Activated naive CD8-positive, alpha-beta T cell treated with anti-CD3 and anti-CD28 coated beads, Interleukin-2, amount 50 U/mL, for 16 hours (primary cell): ENCODE measurements at regions not wholly inside any gene's neighbourhood (a gene's known extent, or its start where the extent isn't known, plus 50 kb on each side); places are given as distances from the start of the nearest gene placed in this dataset.
"Not testable (repeated sequence)": the region's sequence is repeated elsewhere in the genome, so short reads cannot be mapped to it uniquely, and the experiment has no call there.

Experiments
- DNase-seq: peaks from one replicate; pipeline ENCODE4 v3.0.0-alpha.2; 2020; ENCODE audit warnings: low read depth, low spot score

DNA sequence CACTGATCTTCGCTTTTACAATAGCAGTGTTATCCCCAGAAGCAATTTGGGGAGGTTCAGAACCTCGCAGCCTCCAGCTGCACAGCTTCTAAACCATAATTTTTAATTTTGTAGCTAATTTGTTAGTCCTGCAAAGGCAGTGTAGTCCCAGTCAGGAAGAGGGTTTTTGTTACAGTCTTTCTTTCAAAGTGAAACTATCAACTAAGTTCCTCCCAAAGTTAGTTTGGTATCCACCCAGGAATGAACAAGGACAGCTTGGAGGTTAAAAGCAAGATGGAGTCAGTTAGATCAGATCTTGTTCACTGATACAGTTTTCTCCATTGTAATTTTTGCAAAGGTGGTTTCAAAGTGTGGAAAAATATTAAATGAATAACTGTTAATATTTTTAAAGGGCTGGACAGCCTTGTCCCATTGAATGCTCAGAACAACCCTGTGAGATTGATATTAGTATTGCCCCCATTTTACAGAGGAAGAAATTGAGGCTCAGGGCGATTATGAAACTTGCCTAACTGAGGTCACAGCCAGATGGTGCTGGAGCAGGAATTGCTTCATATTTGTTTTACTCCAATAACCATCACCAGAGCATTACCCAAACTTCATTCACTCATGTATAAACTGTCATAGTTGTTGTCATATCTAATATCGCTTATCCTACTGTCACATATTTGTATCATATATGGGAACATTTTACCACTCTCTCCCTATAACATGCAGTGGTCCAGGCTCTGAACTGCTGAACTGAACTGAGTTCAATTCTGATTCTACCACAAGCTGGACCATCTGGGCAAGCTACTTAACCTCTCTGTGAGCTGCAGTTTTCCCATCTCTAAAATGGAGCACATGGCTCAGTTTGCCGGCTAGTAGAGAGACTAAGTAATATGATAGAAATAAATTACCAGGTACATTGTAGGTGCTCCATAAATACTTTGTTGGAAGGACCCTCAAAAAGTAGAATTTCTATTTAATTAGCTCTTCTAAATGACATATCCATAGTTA, 213.8 kb downstream of the BCAS1 start:
- no peak for DNase-seq

DNA sequence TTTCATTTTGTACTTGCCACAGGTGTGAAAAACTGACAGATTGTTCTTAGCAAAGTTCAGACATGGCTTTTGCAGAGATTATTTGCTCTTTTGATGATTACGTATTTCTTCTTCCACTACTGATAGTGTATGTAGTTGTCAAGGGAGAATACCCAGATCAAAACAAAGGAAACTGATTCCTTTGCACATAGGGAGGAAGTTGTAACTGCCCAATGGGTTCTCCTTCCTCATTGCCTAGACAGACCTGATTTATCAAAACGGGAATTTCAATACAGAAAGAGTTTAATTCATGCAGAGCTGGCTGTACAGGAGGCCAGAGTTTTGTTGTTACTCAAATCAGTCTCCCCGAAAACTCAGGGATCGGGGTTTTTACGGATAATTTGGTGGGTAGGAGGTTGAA, 214.7 kb downstream of the BCAS1 start:
- no peak for DNase-seq

DNA sequence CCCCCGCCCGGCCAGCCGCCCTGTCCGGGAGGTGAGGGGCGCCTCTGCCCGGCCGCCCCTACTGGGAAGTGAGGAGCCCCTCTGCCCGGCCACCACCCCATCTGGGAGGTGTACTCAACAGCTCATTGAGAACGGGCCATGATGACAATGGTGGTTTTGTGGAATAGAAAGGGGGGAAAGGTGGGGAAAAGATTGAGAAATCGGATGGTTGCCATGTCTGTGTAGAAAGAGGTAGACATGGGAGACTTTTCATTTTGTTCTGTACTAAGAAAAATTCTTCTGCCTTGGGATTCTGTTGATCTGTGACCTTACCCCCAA, 215.8 kb downstream of the BCAS1 start:
- not testable (repeated sequence) for DNase-seq

DNA sequence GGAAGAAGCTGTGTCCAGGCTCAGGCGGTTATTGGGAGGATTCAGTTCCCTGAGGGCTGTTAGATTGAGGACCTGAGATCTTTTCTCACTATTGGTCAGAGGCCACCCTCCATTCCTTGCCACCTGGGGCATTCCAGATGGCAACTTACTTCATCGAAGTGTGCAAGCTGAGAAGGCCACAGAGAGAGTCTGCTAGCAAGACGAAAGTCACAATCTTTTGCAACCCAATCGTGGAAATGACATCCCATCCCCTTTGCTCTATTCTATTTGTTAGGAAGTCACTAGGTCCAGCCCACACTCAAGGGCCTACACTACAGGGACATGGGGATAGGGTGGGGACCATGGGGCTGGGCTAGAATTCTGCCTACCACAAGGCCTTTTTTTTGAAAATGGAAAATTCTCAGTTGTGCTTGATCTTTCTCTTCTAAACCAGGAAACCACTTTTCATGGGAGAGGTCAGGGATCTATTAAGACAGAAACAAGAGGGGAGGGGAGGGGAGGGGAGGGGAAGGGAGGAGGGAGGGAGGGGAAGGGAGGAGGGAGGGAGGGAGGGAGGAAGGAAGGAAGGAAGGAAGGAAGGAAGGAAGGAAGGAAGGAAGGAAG, 217.2 kb downstream of the BCAS1 start:
- DNase-seq, result no peak

DNA sequence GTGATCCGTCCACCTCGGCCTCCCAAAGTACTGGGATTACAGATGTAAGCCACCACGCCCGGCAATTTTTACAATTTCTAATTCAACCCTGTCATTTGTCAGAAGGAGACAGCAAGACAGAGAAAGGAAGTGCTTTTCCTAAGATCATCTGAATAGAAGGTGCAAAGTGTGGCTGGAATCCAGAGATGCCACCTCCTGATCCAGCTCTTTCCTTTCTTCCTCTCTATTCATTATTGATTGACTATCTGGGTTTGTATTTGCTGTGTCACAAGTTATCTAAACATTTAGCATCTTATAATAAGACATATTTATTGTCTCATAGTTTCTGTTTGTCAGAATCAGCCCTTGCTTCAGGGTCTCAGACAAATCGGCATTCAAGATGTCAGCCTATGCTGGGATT, 217.7 kb downstream of the BCAS1 start:
- DNase-seq, result no peak

DNA sequence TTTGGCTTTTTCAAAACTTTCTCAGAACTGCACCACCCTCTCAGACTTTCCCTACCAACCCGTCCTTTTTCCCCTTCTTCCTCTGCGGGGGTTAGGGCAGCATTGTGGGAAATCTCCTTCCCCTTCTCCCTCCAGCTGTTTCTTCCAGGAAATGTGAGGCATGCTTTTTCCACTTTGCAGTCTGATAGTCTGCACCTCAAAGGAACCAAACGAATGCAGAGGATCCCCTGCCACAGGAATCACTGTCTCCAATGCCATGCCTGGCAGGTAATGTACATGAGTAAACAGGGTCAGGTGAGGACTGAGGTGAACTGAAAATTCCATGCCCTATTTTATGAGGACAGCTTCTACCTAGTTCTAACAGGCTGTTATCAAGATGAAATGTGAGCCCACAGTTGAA, 218.4 kb downstream of the BCAS1 start:
- DNase-seq, result no peak

DNA sequence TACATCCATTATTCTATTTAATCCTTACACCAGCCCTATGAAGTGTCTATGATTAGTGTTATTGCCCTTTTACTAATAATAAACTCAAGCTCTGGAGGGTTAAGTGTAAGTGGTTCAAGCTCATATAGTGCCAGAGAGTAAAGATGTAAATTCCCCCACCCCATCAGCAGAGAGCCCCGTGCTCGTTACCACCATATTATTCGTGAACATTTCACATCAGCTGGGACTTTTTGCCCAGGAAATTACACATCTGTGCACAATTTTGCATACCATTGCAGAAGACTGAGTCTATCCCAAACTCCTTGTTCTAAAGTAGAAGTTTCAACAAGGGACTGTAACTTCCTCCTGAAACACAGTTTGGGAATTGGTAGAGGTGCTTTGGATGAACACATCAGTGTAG, 220.1 kb downstream of the BCAS1 start:
- no peak for DNase-seq

DNA sequence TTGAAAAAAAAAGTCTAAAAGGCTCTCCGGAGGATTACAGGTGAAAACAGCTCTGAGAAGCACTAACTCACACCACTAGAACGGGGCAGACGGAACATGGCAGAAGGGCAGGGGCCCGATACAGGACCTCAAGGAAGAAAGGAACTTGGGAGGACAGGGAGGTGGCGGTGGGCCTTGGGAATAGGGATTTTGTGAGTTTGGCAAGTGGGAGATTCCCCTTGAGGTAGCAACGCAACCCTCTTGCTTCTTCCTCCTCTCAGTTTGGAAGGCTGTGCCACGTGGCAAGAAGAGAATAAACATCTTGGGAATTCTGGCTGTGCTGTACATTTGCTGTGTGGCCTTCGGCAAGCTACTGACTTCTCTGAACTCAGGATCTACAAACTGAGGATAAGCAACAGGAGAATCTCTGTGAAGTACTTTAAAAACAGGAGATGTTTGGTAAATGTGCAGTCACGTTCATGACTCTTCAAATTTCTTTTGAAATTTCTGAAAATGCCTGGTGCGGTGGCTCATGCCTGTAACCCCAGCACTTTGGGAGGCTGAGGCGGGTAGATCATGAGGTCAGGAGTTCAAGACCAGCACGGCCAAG, 220.8 kb downstream of the BCAS1 start:
- DNase-seq, result no peak

DNA sequence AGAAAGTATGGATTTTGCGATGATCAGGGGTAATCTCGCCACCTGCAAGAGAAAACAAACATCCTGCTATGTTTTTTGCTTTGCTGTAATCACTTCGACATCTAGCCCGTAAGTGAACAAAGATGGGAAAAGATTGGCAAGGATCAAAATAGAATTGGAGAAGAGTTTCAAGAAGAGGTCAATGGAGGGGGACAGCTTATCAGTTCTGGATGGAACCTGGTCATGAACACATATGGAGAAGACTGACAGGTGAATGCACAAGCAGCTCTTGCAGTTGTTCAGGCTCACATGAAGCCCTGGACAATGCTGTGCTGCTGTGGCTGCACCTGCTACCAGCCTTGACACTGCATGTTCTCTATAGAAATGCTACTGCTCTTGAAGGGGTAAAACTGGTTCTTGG, 222.1 kb downstream of the BCAS1 start:
- DNase-seq, result no peak

DNA sequence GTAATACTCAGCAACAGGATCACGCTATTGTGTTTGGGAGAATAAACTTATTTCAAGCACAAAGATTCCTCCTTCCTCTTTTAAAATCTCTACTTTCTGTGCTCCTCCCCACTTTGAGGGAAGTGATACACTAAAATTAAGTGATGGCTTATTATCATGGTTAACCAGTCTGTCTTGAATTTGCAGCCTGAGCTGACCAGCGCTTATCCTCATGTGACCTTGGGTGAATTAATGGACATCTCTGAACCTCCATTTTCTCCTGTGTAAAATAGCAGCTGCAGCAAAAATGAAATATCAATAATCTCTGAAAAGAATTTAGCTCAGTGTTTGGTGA, 222.6 kb downstream of the BCAS1 start:
- DNase-seq, result no peak

DNA sequence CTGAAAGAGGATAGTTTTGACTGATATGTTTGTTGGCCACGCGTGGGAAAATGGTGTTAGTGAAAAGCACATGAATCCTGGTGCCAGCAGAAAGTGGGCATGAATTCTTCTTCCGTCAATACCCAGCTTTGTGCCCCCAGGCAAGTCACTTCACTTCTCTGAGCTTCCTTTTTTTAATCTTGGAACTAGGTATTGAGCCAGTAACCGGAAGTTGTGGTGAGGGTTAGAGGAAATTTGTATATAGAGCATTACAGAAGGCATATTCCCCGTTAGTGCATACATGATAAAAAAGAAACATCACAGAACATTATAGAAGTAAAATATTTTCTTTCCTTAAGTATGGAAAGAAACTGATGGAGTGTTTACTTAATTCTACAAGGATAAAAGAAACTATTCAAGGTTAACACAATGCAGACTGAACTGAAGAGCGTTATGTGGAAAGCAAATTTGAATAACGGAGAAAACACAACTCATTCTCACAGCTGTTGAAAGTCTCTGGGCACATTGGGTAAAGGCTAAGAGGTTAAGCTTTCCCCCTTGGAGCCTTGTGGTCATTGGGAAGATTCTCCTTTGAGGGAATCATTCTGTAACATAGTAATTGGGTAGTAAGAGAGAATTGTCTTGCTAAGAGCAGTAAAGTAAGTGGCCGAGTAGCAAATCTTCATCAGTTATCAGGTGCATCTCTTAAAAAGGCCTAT, 223.1 kb downstream of the BCAS1 start:
- no peak for DNase-seq

DNA sequence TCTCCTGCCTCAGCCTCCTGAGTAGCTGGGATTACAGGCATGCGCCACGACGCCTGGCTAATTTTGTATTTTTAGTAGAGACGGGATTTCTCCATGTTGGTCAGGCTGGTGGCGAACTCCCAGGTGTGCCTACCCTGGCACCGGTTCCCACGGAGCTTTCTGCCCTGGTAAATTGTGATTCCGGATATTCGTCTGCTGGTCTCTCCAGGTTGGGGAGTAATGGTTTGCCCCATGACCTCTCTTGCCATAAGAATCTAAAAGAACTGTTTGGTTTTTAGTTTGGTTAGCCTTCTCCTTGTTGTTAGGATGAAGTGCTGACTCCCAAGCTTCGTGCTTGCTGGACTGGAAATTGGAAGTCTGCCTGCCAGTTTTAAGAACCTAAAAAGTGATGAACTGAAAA, 223.8 kb downstream of the BCAS1 start:
- no peak for DNase-seq

DNA sequence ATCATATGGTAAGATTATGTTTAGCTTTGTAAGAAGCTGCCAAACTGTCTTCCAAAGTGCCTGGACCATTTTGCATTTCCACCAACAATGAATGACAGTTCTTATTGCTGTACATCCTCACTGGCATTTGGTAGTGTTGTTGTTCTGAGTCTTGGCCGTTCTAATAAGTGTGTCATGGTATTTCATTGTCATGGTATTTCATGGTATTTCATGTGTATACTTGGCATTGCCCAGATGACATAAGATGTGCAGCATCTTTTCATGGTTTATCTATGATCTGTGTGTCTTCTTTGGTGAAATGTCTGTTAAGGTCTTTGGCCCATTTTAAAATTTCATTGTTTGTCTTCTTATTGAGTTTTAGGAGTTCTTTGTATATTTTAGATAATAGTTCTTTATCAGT, 224.4 kb downstream of the BCAS1 start:
- DNase-seq, result no peak

DNA sequence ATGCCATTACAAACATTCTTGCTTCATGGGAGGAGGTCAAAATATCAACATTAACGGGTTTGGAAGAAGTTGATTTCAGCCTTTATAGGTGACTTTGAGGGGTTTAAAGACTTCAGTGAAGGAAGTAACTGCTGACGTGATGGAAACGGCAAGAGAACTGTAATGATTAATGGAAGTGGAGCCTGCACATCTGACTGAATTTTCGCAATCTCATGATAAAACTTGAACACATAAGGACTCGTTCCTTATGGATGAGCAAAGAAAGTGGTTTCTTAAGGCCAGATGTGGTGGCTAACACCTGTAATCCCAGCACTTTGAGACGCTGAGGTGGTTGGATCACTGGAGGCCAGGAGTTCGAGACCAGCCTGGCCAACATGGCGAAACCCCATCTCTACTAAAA, 226.1 kb downstream of the BCAS1 start:
- DNase-seq, result no peak

DNA sequence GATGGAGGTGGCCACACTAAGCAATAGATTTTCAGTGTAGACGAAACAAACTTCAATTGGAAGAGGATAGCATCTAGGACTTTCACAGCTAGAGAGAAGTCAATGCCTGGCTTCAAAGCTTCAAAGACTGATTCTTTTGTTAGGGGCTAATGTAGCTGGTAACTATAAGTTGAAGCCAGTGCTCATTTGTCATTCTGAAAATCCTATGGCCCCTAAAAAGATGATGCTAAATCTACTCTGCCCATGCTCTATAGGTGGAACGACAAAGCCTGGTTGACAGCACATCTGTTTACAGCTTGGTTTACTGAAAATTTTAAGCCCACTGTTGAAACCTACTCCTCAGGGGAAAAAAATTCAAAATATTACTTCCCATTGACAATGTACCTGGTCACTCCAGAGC, 226.7 kb downstream of the BCAS1 start:
- DNase-seq, result no peak

DNA sequence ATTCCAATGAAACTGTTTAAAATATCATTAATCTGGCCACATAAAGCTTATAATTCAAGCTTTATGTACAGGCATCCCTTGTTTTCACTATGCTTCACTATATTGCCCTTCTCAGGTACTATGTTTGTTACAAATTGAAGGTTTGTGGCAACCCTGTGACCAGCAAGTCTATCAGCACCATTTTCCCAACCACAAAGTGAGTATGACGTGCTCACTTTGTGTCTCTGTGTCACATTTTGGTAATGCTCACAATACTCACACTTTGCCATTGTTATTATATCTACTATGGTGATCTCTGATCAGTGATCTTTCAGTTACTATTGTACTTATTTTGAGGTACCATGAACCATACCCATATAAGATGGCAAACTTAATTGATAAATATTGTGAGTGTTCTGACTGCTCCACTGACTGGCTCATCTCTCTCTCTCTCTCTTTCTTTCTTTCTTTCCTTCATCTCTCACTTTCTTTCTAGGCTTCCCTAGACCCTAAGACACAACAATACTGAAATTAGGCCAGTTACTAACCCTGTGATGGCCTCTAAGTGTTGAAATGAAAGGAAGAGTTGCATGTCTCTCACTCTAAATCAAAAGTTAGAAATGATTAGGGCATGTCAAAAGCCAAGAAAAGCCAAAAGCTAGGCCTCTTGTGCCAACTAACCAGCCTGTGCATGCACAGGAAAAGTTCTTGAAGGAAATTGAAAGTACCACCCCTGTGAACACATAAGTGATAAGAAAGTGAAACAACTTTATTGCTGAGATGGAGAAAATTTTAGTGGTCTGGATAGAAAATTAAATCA, 227.9 kb downstream of the BCAS1 start:
- no peak for DNase-seq

DNA sequence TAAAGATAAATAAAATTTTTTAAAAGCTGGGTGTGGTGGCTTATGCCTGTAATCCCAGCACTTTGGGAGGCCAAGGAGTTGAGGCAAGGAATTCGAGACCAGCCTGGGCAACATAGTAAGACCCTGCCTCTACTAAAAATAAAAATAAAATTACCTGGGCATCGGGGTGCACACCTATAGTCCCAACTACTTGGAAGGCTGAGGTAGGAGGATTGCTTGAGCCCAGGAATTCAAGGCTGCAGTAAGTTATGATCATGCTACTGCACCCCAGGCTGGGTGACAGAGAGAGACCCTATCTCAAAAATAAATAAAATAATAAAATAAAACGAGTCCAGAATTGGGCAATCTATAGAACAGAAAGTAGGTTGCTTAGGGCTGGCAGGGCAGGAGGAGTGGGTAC, 228.7 kb downstream of the BCAS1 start:
- DNase-seq, result no peak

DNA sequence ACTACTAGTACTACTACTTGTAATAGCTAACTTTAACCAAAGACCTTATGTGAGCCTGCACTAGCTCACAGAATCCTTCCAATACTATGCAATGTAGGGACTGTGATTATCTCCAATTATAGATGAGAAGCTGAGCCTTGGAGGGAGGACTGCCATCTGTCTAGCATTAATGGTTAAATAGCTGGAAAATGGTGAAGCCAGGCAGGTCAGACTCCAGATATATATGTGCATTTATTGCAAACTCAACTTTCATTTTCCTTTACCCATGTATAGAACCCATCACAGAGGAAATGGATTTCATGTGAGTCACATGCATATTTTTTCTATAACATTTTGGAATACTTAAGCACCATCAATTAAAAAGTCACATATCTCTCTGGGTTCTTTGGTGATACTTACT, 229.9 kb downstream of the BCAS1 start:
- DNase-seq, result no peak

DNA sequence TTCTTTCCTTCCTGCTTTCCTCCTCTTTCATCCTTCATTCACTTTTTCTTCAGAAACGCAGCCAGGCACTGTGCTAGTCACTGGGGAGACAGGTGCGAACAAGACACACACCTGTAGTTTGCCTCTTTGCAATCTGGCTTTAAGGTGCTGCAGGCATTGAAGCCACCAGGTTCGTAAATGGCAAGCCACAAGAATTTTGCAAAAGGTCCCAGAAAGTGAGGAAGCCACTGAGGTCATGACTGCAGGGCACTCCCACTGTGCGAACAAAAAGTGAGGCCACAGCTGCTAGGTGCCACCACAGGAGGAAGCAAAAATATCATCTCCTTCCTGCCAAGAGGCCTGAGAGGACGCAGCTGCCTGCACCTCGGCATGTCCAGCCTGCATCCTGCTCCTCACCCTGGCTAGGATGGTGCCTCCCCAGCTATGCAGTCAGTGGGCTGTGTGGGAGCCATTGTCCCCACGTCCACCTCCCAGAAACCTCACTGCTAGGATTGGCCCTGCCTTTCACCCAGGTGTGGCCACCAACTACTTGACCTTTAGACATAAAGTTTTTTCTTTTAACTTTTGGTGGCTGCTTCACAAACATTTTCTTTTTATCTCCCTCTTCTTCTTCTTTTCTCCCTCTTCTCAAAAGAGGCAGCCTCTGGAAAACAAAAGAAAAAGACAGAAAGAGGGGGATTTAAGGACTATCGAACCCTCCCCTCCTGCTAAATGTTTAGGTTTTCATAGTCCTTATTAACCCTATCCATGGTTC, 230.8 kb downstream of the BCAS1 start:
- no peak for DNase-seq

DNA sequence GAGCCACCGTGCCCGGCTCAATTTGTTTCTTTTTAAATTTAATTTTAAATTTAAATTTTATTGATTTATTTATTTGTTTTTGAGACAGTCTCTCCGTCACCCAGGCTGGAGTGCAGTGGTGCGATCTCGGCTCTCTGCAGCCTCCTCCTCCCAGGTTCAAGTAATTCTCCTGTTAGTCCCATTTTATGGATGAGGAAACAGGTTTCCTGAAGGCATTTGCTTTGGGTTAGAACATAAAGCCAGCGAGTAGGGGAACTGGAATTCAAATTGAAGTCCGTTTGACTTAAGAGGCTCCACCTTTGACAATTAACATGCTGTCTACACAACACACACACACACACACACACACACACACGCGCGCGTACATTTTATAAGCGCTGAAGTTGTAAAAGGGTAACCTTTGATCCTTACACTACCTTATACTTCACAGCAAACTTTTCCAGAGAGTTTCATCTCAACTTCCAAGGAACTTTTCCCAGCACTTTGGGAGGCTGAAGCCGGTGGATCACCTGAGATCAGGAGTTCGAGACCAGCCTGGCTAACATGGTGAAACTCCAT, 232.0 kb downstream of the BCAS1 start:
- no peak for DNase-seq
